ENCODE measurements at regions not wholly inside any gene's neighbourhood (a gene's known extent, or its start where the extent isn't known, plus 50 kb on each side); places are given as distances from the start of the nearest gene placed in this dataset.
"Not testable (repeated sequence)": the region's sequence is repeated elsewhere in the genome, so short reads cannot be mapped to it uniquely, and the experiment has no call there.

GRCh38 chr3:6467186-6467585 lies 393.7 kb upstream of the GRM7 start:
- DNase-seq = no peak

GRCh38 chr3:6468589-6468988 lies 392.3 kb upstream of the GRM7 start:
- no peak for DNase-seq

- no peak for DNase-seq
These were observed 389.2 kb upstream of the GRM7 start for GRCh38 chr3:6471744-6472143.

GRCh38 chr3:6490487-6491327 lies 370.2 kb upstream of the GRM7 start:
- DNase-seq = not testable (repeated sequence)

GRCh38 chr3:6491768-6492167 lies 369.1 kb upstream of the GRM7 start:
- DNase-seq = no peak

GRCh38 chr3:6492306-6492705 lies 368.6 kb upstream of the GRM7 start:
- no peak for DNase-seq

- not testable (repeated sequence) for DNase-seq
These were observed 362.0 kb upstream of the GRM7 start for GRCh38 chr3:6498944-6499343.

GRCh38 chr3:6504347-6504746 lies 356.6 kb upstream of the GRM7 start:
- DNase-seq = no peak

GRCh38 chr3:6504834-6505233 lies 356.1 kb upstream of the GRM7 start:
- no peak for DNase-seq

- DNase-seq = no peak
These were observed 352.5 kb upstream of the GRM7 start for GRCh38 chr3:6508410-6508759.

GRCh38 chr3:6509576-6509975 lies 351.3 kb upstream of the GRM7 start:
- DNase-seq = no peak

- no peak for DNase-seq
These were observed 350.2 kb upstream of the GRM7 start for GRCh38 chr3:6510713-6511112.

GRCh38 chr3:6512172-6512800 lies 348.6 kb upstream of the GRM7 start:
- DNase-seq = no peak

- DNase-seq = peak; percentile 2 to 29
These were observed 344.8 kb upstream of the GRM7 start for GRCh38 chr3:6516143-6516542.

- no peak for DNase-seq
These were observed 344.2 kb upstream of the GRM7 start for GRCh38 chr3:6516694-6517093.

GRCh38 chr3:6518709-6519345 lies 342.1 kb upstream of the GRM7 start:
- DNase-seq = no peak

- no peak for DNase-seq
These were observed 339.4 kb upstream of the GRM7 start for GRCh38 chr3:6521369-6522113.

GRCh38 chr3:6522191-6522590 lies 338.7 kb upstream of the GRM7 start:
- DNase-seq = no peak

- DNase-seq = no peak
These were observed 337.9 kb upstream of the GRM7 start for GRCh38 chr3:6523043-6523442.

- no peak for DNase-seq
These were observed 336.4 kb upstream of the GRM7 start for GRCh38 chr3:6524479-6524878.

- no peak for DNase-seq
These were observed 334.6 kb upstream of the GRM7 start for GRCh38 chr3:6526321-6526720.

GRCh38 chr3:6526861-6527260 lies 334.1 kb upstream of the GRM7 start:
- no peak for DNase-seq

GRCh38 chr3:6528951-6529350 lies 332.0 kb upstream of the GRM7 start:
- DNase-seq = no peak
